Prostate gland (tissue), 2 donors: ENCODE measurements at regions not wholly inside any gene's neighbourhood (a gene's known extent, or its start where the extent isn't known, plus 50 kb on each side); places are given as distances from the start of the nearest gene placed in this dataset.

Experiments
- CTCF ChIP-seq, 4 experiments: fragments of 200-600 bp in 2 of 4; fragments of 450-650 bp in 2 of 4; sonication (generic) in 2 of 4; IDR thresholded peaks; 1 replicate in 3 of 4; 2 replicates in 1 of 4; pipeline ENCODE4 v1.5.1; 2016 to 2019; ENCODE audit warnings: antibody characterized with exemption in 4 of 4, mild to moderate bottlenecking in 2 of 4, moderate library complexity in 2 of 4
- POLR2A ChIP-seq: fragments of 450-650 bp; IDR thresholded peaks from one replicate; pipeline ENCODE4 v1.6.1; 2016; ENCODE audit warnings: antibody characterized with exemption, mild to moderate bottlenecking

DNA sequence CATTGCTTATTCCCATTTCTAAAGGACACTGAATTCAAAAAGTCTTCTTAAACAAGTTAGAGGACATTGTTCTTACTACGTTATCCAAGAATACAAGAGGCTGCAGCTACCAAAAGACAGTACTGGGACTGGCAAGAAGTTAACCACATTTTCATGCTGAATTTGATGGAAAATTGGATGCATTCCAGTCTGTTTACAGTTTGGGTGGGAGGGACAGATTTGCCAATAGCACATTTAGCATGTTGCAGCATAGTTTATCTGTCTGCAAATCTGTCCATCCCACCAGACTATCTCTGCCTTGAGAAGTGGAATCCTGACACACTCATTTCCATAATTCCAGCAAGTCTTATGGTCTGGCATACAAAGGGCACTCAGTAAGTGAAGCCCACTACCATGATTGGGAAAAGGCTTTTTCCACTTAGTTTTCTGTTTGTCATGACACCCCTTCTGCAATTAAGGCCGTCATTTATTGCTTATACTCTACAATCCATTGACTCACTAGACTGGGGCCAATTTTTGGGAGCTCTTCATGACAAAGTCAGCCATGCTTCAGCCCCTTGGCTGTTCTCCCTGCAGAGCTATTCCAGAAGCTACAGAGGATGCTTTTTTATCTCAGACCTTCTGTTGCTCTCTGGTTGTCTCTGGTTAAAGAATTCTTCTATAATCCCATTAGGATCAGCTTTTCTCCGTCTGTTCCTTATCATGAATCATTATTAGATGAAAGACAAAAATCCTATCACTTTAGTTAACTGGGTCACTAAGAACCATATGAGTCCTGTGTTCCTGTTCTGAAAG, 355.8 kb upstream of the PTBP2 start:
- no peak for TF ChIP-seq CTCF (IDR thresholded peaks at IDR 0.05)
- no peak for TF ChIP-seq POLR2A
